NT2/D1 (cell line): ENCODE measurements at regions not wholly inside any gene's neighbourhood (a gene's known extent, or its start where the extent isn't known, plus 50 kb on each side); places are given as distances from the start of the nearest gene placed in this dataset.

Source experiments
- SUZ12 ChIP-seq: IDR thresholded peaks from 2 replicates; pipeline ENCODE4 v1.6.1; 2011; ENCODE audit not compliant: insufficient read length, insufficient read depth; ENCODE audit errors: extremely low read depth
- YY1 ChIP-seq: IDR thresholded peaks from 2 replicates; pipeline ENCODE4 v1.6.1; 2011; ENCODE audit not compliant: insufficient read length, insufficient read depth
- ZNF274 ChIP-seq: IDR thresholded peaks from 2 replicates; pipeline ENCODE4 v1.6.1; 2011; ENCODE audit warnings: mild to moderate bottlenecking, low read depth, low read length

DNA sequence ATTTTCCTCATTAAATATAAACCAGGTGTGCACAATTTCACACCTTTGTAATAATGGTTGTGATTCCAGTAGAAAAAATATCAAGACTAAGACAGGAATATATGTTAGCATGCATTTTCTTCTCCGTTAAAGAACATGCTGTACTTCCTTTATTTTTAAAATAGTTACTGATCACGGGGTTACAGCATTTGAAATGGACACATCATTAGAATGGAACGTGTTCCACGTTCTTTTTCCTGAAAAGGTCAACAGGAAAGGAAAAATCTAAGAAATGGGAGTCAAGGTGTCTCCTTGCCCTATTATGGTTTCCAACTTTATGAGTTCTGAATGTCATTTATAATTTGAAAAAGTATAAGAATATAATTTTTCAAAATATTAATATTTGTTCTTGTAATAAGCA, 1325.7 kb downstream of the SLC16A7 start:
- TF ChIP-seq YY1, result no peak
- TF ChIP-seq ZNF274, result no peak
- no peak for TF ChIP-seq SUZ12
